Cardiac fibroblast (primary cell): ENCODE measurements at regions not wholly inside any gene's neighbourhood (a gene's known extent, or its start where the extent isn't known, plus 50 kb on each side); places are given as distances from the start of the nearest gene placed in this dataset.
A peak's percentile ranks its signal among the peaks of the same experiment; 100 is the strongest.

Experiments
- DNase-seq, 2 donors: peaks; one replicate each; pipeline versions ENCODE4 v3.0.0 to v3.0.0-alpha.2; 2010; ENCODE audit warnings: low read depth in 2 of 2
- H3K4me3 ChIP-seq, 2 donors: replicated peaks in 1 of 2; 1 replicate in 1 of 2; 2 replicates in 1 of 2; pipeline ENCODE4 v1.5.1; 2011; ENCODE audit warnings: low read depth in 2 of 2, low read length in 2 of 2, mild to moderate bottlenecking in 2 of 2, moderate library complexity in 1 of 2
- CTCF ChIP-seq: IDR thresholded peaks from one replicate; pipeline ENCODE4 v1.5.1; 2011; ENCODE audit warnings: low read depth, mild to moderate bottlenecking, low read length, inconsistent platforms

GRCh38 chr5:98570661-98571191 lies 202.7 kb upstream of the RGMB start:
- no peak for TF ChIP-seq CTCF
- H3K4me3 ChIP-seq = no peak overlapping the region
- peak in 1 of 2 donors; percentile 60 for DNase-seq

GRCh38 chr5:98573834-98574320 lies 199.6 kb upstream of the RGMB start:
- no peak for DNase-seq
- H3K4me3 ChIP-seq = no peak overlapping the region
- no peak for TF ChIP-seq CTCF

- DNase-seq = no peak
- no peak overlapping the region for H3K4me3 ChIP-seq
- TF ChIP-seq CTCF = no peak
Measured at GRCh38 chr5:98576275-98576674, 197.2 kb upstream of the RGMB start.

- no peak for DNase-seq
- H3K4me3 ChIP-seq = no peak overlapping the region
- no peak for TF ChIP-seq CTCF
Measured at GRCh38 chr5:98578438-98578837, 195.0 kb upstream of the RGMB start.

- DNase-seq = peak; percentile 51 to 60
- no peak overlapping the region for H3K4me3 ChIP-seq
- no peak for TF ChIP-seq CTCF
Measured at GRCh38 chr5:98581112-98581997, 192.1 kb upstream of the RGMB start.

- no peak for TF ChIP-seq CTCF
- no peak overlapping the region for H3K4me3 ChIP-seq
- DNase-seq = no peak
Measured at GRCh38 chr5:98583586-98583985, 189.9 kb upstream of the RGMB start.
